K562 (cell line): ENCODE measurements at regions not wholly inside any gene's neighbourhood (a gene's known extent, or its start where the extent isn't known, plus 50 kb on each side); places are given as distances from the start of the nearest gene placed in this dataset.

ENCODE experiments used
- ATAC-seq: fragments of 200-7000 bp; cut with Tn5 transposase; 3 replicates; pipeline ENCODE4 v1.9.1; 2020; ENCODE audit warnings: moderate library complexity
- BruUV-seq: library from RNA; stranded (reverse); fragments of 400-500 nt; replicated peaks from 2 replicates; lab custom pipeline; 2021; lab: Mats Ljungman, UMichigan
- CTCF ChIA-PET: fragments of 300-600 bp; formaldehyde crosslinking; extraction: SDS; loops from one replicate; lab custom pipeline; 2021; ENCODE audit warnings: low intra/inter-chr PET ratio; lab: Yijun Ruan, JAX
- POLR2A ChIA-PET: fragments of 300-600, 350-650 bp; sonication (Branson Sonifier 250); formaldehyde crosslinking; extraction: SDS; loops from one replicate; lab custom pipeline; 2021; ENCODE audit warnings: antibody characterized with exemption, inconsistent platforms; lab: Yijun Ruan, JAX
- DNase-seq, 4 experiments: peaks; one replicate each; pipeline versions ENCODE4 v3.0.0 to v3.0.0-alpha.2; 2011 to 2018; ENCODE audit warnings: low spot score in 3 of 4, mixed read lengths in 3 of 4; ENCODE audit errors: extremely low read depth in 1 of 4
- FAIRE-seq: peaks from 2 replicates; lab custom pipeline; 2011; peaks lifted over from hg19 to GRCh38; lab: Jason Lieb, UNC
- H2AFZ ChIP-seq: 2 replicates; pipeline ENCODE4 v1.6.0; 2011; ENCODE audit warnings: low read depth, low read length, control low read depth, inconsistent platforms
- H3K27ac ChIP-seq: fragments of 200-600 bp; 3 replicates; pipeline ENCODE4 v1.8.0; 2011; ENCODE audit warnings: low read depth, mild to moderate bottlenecking, control low read depth, inconsistent platforms, low read length, moderate library complexity, mixed read lengths; ENCODE audit errors: extremely low read depth
- H3K27me3 ChIP-seq, 2 experiments: fragments of 300-600 bp in 1 of 2; 2 replicates in 1 of 2; 3 replicates in 1 of 2; pipeline versions ENCODE4 v1.6.0 to v1.8.0; 2011; ENCODE audit warnings: inconsistent platforms in 2 of 2, low read length in 2 of 2, mild to moderate bottlenecking in 1 of 2, mixed read lengths in 1 of 2, moderate library complexity in 1 of 2; ENCODE audit not compliant: control insufficient read depth in 2 of 2, insufficient read depth in 2 of 2
- H3K36me3 ChIP-seq: fragments of 300-600 bp; 3 replicates; pipeline ENCODE4 v1.8.0; 2011; ENCODE audit warnings: mild to moderate bottlenecking, low read length, inconsistent platforms; ENCODE audit not compliant: control insufficient read depth, insufficient read depth
- H3K4me1 ChIP-seq, 2 experiments: fragments of 200-600 bp in 1 of 2; replicated peaks in 1 of 2; 2 replicates in 1 of 2; 3 replicates in 1 of 2; pipeline versions ENCODE4 v1.5.1 to v1.8.0; 2011; ENCODE audit warnings: inconsistent platforms in 2 of 2, low read length in 2 of 2, mild to moderate bottlenecking in 1 of 2, mixed read lengths in 1 of 2, moderate library complexity in 1 of 2; ENCODE audit not compliant: control insufficient read depth in 2 of 2, insufficient read depth in 2 of 2
- H3K4me2 ChIP-seq: 2 replicates; pipeline ENCODE4 v1.6.1; 2011; ENCODE audit warnings: low read length, control low read depth, inconsistent platforms, mixed read lengths; ENCODE audit not compliant: insufficient read depth
- H3K4me3 ChIP-seq: fragments of 200-600 bp; sonication (generic), shearing (Covaris generic); 2 replicates; pipeline ENCODE4 v1.5.1; 2016; ENCODE audit warnings: control low read depth, inconsistent platforms
- H3K79me2 ChIP-seq: fragments of 200-600 bp; 3 replicates; pipeline ENCODE4 v1.8.0; 2011; ENCODE audit warnings: low read length, inconsistent platforms; ENCODE audit not compliant: control insufficient read depth, insufficient read depth
- H3K9ac ChIP-seq, 2 experiments: 2 replicates each; pipeline versions ENCODE4 v1.6.0 to v1.6.1; 2011; ENCODE audit warnings: low read depth in 2 of 2, low read length in 2 of 2, control low read depth in 1 of 2, inconsistent platforms in 1 of 2, mild to moderate bottlenecking in 1 of 2, mixed read lengths in 1 of 2; ENCODE audit not compliant: insufficient read depth in 1 of 2
- H3K9me1 ChIP-seq: one replicate; pipeline ENCODE4 v1.6.0; 2011; ENCODE audit warnings: inconsistent platforms, mild to moderate bottlenecking, low read length, moderate library complexity; ENCODE audit not compliant: control insufficient read depth, insufficient read depth
- H3K9me3 ChIP-seq: replicated peaks from 2 replicates; pipeline ENCODE4 v1.5.1; 2011; ENCODE audit warnings: low read depth, low read length, inconsistent platforms; ENCODE audit not compliant: control insufficient read depth, insufficient read depth
- H4K20me1 ChIP-seq: replicated peaks from 2 replicates; pipeline ENCODE4 v1.6.1; 2011; ENCODE audit warnings: low read length, inconsistent platforms, mixed read lengths; ENCODE audit not compliant: control insufficient read depth, insufficient read depth
- ELK3 ChIP-seq: fragments of 450-650 bp; formaldehyde crosslinking; IDR thresholded peaks from 2 replicates; pipeline ENCODE4 v1.4.0; 2020; ENCODE audit warnings: mild to moderate bottlenecking
- GATA2 ChIP-seq: sonication (generic); formaldehyde crosslinking; IDR thresholded peaks from 2 replicates; pipeline ENCODE4 v1.4.0; 2020; ENCODE audit warnings: mild to moderate bottlenecking, missing genetic modification reagents
- MNT ChIP-seq, 2 experiments: fragments of 450-650 bp; conservative IDR thresholded peaks; 2 replicates each; pipeline ENCODE4 v1.6.1; 2017; ENCODE audit warnings: mild to moderate bottlenecking in 2 of 2, moderate library complexity in 2 of 2
- MXD1 ChIP-seq: fragments of 250-450 bp; sonication (Bioruptor Pico); IDR thresholded peaks from 2 replicates; pipeline ENCODE4 v1.8.0; 2021; ENCODE audit warnings: borderline replicate concordance, mild to moderate bottlenecking, moderate library complexity; ENCODE audit not compliant: poor library complexity, severe bottlenecking
- PHF21A ChIP-seq: fragments of 450-650 bp; IDR thresholded peaks from 2 replicates; pipeline ENCODE4 v1.6.1; 2017; ENCODE audit warnings: low read depth, borderline replicate concordance
- ZBTB43 ChIP-seq: sonication (generic); formaldehyde crosslinking; IDR thresholded peaks from 2 replicates; pipeline ENCODE4 v1.8.0; 2023; ENCODE audit warnings: mild to moderate bottlenecking, missing genetic modification reagents
- ZKSCAN8 ChIP-seq: fragments of 200-800 bp; sonication (Bioruptor generic); IDR thresholded peaks from 2 replicates; pipeline ENCODE4 v1.6.1; 2016; ENCODE audit warnings: missing genetic modification characterization, missing compliant biosample characterization
- ZNF586 ChIP-seq: fragments of 450-650 bp; formaldehyde crosslinking; conservative IDR thresholded peaks from 2 replicates; pipeline ENCODE4 v1.4.0; 2020; ENCODE audit warnings: mild to moderate bottlenecking, moderate library complexity
- ZZZ3 ChIP-seq: fragments of 450-650 bp; IDR thresholded peaks from 2 replicates; pipeline ENCODE4 v1.6.1; 2016; ENCODE audit warnings: antibody characterized with exemption, mild to moderate bottlenecking, moderate library complexity
- WGBS: fragments of 100-300 bp; shearing (Covaris generic); methylation state at CpG from one replicate; pipeline ENCODE4 v1.1.6; 2016; ENCODE audit warnings: low coverage, mixed read lengths; ENCODE audit not compliant: insufficient coverage; ENCODE audit errors: missing lambda C conversion rate; 5-methylcytosine and 5-hydroxymethylcytosine counted together
- in situ Hi-C: fragments of 300-500 bp; cut with MboI; formaldehyde crosslinking; loops from 4 replicates; pipeline ENCODE4 v1.15.0; 2018; ENCODE audit warnings: inconsistent platforms, mixed read lengths
- intact Hi-C: fragments of 100-400 bp; cut with micrococcal nuclease; formaldehyde crosslinking; loops from 2 replicates; pipeline ENCODE4 v1.14.2; 2022

- H3K27me3 ChIP-seq: peaks cover 12 to 36% of the 10 kb centered on the region in 2 experiments; a peak in 4 of 5 replicates
- WGBS: under 1% methylated on average over 14 of the region's 14 CpGs
- no peak for ATAC-seq
Measured at GRCh38 chr15:20272422-20273184, 269.0 kb downstream of the GOLGA6L6 start.

More at GRCh38 chr15:20272422-20273184, 269.0 kb downstream of the GOLGA6L6 start:
- intact Hi-C loops: no loop called here
- Histone ChIP-seq H3K36me3 (no peaks in the 10 kb centered on the region), H3K9me3 (no peaks in the 10 kb centered on the region), H3K9me1 (no peaks in the 10 kb centered on the region), H3K79me2 (no peaks in the 10 kb centered on the region), H3K9ac (no peak overlapping the region; a peak in 1 of 4 replicates), H3K4me3 (no peak overlapping the region), H4K20me1 (no peaks in the 10 kb centered on the region), H3K4me2 (no peak overlapping the region), H2AFZ (no peak overlapping the region), H3K27ac (no peak overlapping the region), H3K4me1 (no peaks in the 10 kb centered on the region)
- in situ Hi-C loops: no loop called here
- POLR2A ChIA-PET: interaction anchor here (0.7 kb wide), 1 partner anchor 8 kb away, joined by 3 read pairs; no protein-coding TSS in a partner anchor
- TF ChIP-seq ZZZ3 (no peak), ZBTB43 (CRISPR knock-in tag) (no peak), ELK3 (CRISPR knock-in tag) (no peak), ZNF586 (CRISPR knock-in tag) (no peak), GATA2 (CRISPR knock-in tag) (no peak), PHF21A (no peak), MXD1 (CRISPR knock-in tag) (no peak), MNT (conservative IDR thresholded peaks at IDR 0.05) (no peak), ZKSCAN8 (CRISPR knock-in tag) (no peak)
- FAIRE-seq (no peak), DNase-seq (no peak)
- no TSS peak for BruUV-seq
- CTCF ChIA-PET: no interaction called here
